ENCODE measurements at regions not wholly inside any gene's neighbourhood (a gene's known extent, or its start where the extent isn't known, plus 50 kb on each side); places are given as distances from the start of the nearest gene placed in this dataset.

DNA sequence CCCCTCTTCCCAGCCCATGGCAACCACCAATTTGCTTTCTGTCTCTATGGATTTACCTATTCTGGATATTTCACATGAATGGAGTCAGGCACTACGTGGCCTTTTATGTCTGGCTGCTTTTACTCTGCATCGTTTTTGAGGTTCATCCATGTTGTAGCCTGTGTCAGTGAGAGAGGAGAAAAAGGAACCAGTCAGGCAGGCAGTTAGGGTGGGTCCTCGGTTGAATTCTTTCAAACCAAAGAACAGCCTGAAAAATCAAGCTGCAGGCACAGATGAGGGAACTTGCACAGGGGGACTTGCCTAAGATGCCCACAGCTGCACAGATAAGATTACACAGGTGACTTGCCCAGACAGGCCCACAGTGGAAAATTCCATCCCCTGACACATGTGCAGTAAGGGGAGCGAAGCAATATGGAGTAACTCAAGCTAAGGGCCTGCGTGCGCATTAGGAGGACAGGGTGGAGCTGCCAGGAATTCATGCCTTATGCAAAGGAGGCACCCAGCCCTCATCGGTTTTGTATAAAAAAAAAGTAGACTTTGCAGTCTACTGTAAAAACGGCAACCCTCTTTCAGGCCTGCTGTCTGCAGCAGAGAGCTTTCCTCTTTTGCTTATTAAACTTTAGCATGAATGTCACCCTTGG lies 152.4 kb upstream of the RFLNA start:
- DNase-seq (no peak), ATAC-seq (ENCODE audit: low read depth) (no peak)
- no peak for TF ChIP-seq EZH2 (IDR thresholded peaks at IDR 0.05; ENCODE audit: borderline replicate concordance, insufficient read depth, low read depth, low read length, poor library complexity, severe bottlenecking)
- TF ChIP-seq, protein P1, sequence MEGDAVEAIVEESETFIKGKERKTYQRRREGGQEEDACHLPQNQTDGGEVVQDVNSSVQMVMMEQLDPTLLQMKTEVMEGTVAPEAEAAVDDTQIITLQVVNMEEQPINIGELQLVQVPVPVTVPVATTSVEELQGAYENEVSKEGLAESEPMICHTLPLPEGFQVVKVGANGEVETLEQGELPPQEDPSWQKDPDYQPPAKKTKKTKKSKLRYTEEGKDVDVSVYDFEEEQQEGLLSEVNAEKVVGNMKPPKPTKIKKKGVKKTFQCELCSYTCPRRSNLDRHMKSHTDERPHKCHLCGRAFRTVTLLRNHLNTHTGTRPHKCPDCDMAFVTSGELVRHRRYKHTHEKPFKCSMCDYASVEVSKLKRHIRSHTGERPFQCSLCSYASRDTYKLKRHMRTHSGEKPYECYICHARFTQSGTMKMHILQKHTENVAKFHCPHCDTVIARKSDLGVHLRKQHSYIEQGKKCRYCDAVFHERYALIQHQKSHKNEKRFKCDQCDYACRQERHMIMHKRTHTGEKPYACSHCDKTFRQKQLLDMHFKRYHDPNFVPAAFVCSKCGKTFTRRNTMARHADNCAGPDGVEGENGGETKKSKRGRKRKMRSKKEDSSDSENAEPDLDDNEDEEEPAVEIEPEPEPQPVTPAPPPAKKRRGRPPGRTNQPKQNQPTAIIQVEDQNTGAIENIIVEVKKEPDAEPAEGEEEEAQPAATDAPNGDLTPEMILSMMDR (IDR thresholded peaks at IDR 0.05), result no peak
- WGBS (ENCODE audit: insufficient coverage), result 89% methylated on average over 8 of the region's 8 CpGs
- Mint-ChIP-seq H3K9me3 (ENCODE audit: insufficient read depth) (peaks cover 10% of the 10 kb centered on the region), H3K4me1 (peaks cover 4% of the 10 kb centered on the region), H3K27me3 (peaks cover 37% of the 10 kb centered on the region), H3K27ac (no peak overlapping the region), H3K4me3 (no peak overlapping the region)
- no peaks in the 10 kb centered on the region for H3K36me3 ChIP-seq (replicated peaks in 1 of 2; ENCODE audit: control extremely low read depth in 1 of 2, control insufficient read depth in 1 of 2, extremely low read depth in 1 of 2, insufficient read depth in 2 of 2, low read length in 1 of 2)
- no peak overlapping the region for H3K9ac ChIP-seq (ENCODE audit: low read length)
- no peak overlapping the region for H3K27ac ChIP-seq (ENCODE audit: low read length in 2 of 2)
- peaks cover 0 to 1% of the 10 kb centered on the region in 2 donors for H3K4me1 ChIP-seq (ENCODE audit: control insufficient read depth in 2 of 2, insufficient read depth in 2 of 2, low read length in 2 of 2)
- H3K27me3 ChIP-seq (replicated peaks in 1 of 4; ENCODE audit: control extremely low read depth in 1 of 4, control insufficient read depth in 3 of 4, insufficient read depth in 4 of 4, low read length in 3 of 4), result no peaks in the 10 kb centered on the region
- CTCF ChIA-PET, result no interaction called here
- no peak overlapping the region for H3K4me3 ChIP-seq (ENCODE audit: control extremely low read depth in 1 of 5, extremely low read depth in 1 of 5, insufficient read depth in 1 of 5, low read depth in 2 of 5, low read length in 4 of 5)
- POLR2A ChIA-PET, result no interaction called here
- H3K4me2 ChIP-seq (replicated peaks; ENCODE audit: low read depth, low read length, poor library complexity, severe bottlenecking), result no peak overlapping the region
- no peak overlapping the region for H2AFZ ChIP-seq (ENCODE audit: insufficient read depth, low read depth, low read length, poor library complexity, severe bottlenecking)
- no peaks in the 10 kb centered on the region for H3K79me2 ChIP-seq (ENCODE audit: control insufficient read depth, insufficient read depth, low read length)
- no peaks in the 10 kb centered on the region for H4K20me1 ChIP-seq (ENCODE audit: control insufficient read depth, insufficient read depth, low read length, poor library complexity, severe bottlenecking)
- H3K9me3 ChIP-seq (ENCODE audit: control extremely low read depth in 1 of 3, control insufficient read depth in 2 of 3, insufficient read depth in 1 of 3, low read length in 2 of 3), result peaks cover 2 to 14% (median 10%) of the 10 kb centered on the region in 3 donors
- intact Hi-C loops (cut with micrococcal nuclease), result no loop called here

DNA sequence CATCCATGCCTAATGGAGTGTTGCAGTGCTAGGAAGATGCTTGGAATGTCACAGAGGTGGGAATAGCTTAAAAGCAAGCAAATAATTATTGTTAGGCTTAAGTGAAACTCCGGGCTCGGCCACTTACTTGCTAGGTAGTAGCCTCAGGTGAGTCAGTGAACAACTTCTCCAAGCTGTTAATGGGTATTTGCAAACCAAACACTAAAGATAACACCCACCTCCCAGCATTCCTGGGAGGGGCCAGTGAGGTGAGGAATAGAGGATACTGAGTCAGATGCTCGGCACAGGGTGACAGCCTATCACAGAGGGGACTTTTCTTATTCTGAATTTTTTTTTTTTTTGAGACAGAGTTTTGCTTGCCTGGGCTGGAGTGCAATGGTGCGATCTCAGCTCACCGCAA lies 151.2 kb upstream of the RFLNA start:
- Histone ChIP-seq H3K36me3 (replicated peaks in 1 of 2; ENCODE audit: control extremely low read depth in 1 of 2, control insufficient read depth in 1 of 2, extremely low read depth in 1 of 2, insufficient read depth in 2 of 2, low read length in 1 of 2) (no peaks in the 10 kb centered on the region), H3K4me3 (ENCODE audit: control extremely low read depth in 1 of 5, extremely low read depth in 1 of 5, insufficient read depth in 1 of 5, low read depth in 2 of 5, low read length in 4 of 5) (no peak overlapping the region), H4K20me1 (ENCODE audit: control insufficient read depth, insufficient read depth, low read length, poor library complexity, severe bottlenecking) (no peaks in the 10 kb centered on the region), H3K27ac (ENCODE audit: low read length in 2 of 2) (no peak overlapping the region), H3K9ac (ENCODE audit: low read length) (no peak overlapping the region), H3K79me2 (ENCODE audit: control insufficient read depth, insufficient read depth, low read length) (no peaks in the 10 kb centered on the region), H3K27me3 (replicated peaks in 1 of 4; ENCODE audit: control extremely low read depth in 1 of 4, control insufficient read depth in 3 of 4, insufficient read depth in 4 of 4, low read length in 3 of 4) (no peaks in the 10 kb centered on the region), H2AFZ (ENCODE audit: insufficient read depth, low read depth, low read length, poor library complexity, severe bottlenecking) (no peak overlapping the region), H3K4me1 (ENCODE audit: control insufficient read depth in 2 of 2, insufficient read depth in 2 of 2, low read length in 2 of 2) (peaks cover 3 to 5% of the 10 kb centered on the region in 2 donors), H3K4me2 (replicated peaks; ENCODE audit: low read depth, low read length, poor library complexity, severe bottlenecking) (no peak overlapping the region), H3K9me3 (ENCODE audit: control extremely low read depth in 1 of 3, control insufficient read depth in 2 of 3, insufficient read depth in 1 of 3, low read length in 2 of 3) (peaks cover 2 to 12% (median 4%) of the 10 kb centered on the region in 3 donors)
- WGBS (ENCODE audit: insufficient coverage), result 100% methylated on average over 1 of the region's 5 CpGs
- TF ChIP-seq, protein P1 (IDR thresholded peaks at IDR 0.05), result no peak
- DNase-seq, result no peak
- no peak for ATAC-seq (ENCODE audit: low read depth)
- Mint-ChIP-seq H3K27ac (no peak overlapping the region), H3K4me1 (peaks cover 8% of the 10 kb centered on the region), H3K27me3 (peaks cover 30% of the 10 kb centered on the region), H3K9me3 (ENCODE audit: insufficient read depth) (peaks cover 6% of the 10 kb centered on the region), H3K4me3 (no peak overlapping the region)
- POLR2A ChIA-PET, result no interaction called here
- CTCF ChIA-PET, result interaction anchor here (0.7 kb wide), 1 partner anchor 1788 kb away, joined by 4 read pairs; no protein-coding TSS in a partner anchor
- intact Hi-C loops (cut with micrococcal nuclease), result no loop called here

Measured in B cell (primary cell).